Astrocyte of the cerebellum (primary cell): ENCODE measurements at regions not wholly inside any gene's neighbourhood (a gene's known extent, or its start where the extent isn't known, plus 50 kb on each side); places are given as distances from the start of the nearest gene placed in this dataset.

Source experiments
- DNase-seq: peaks from one replicate; pipeline ENCODE4 v3.0.0-alpha.2; 2011; ENCODE audit warnings: low read depth
- H3K4me3 ChIP-seq: 2 replicates; pipeline ENCODE4 v1.5.1; 2011; ENCODE audit warnings: mild to moderate bottlenecking, low read depth, low read length, moderate library complexity
- CTCF ChIP-seq: IDR thresholded peaks from 2 replicates; pipeline ENCODE4 v1.5.1; 2012; ENCODE audit warnings: low read length, low read depth, moderate library complexity, mild to moderate bottlenecking; ENCODE audit errors: missing control alignments
- in situ Hi-C: cut with HindIII; loops from 2 replicates; pipeline ENCODE4 v1.10.0; 2017; ENCODE audit warnings: low sequenced_read_pairs

GRCh38 chr1:184285401-184286087 is 101.3 kb upstream of the C1orf21 start:
- no peak overlapping the region for H3K4me3 ChIP-seq
- TF ChIP-seq CTCF: no peak
- no peak for DNase-seq
- in situ Hi-C loops: no loop called here

GRCh38 chr1:184287001-184287400 is 99.8 kb upstream of the C1orf21 start:
- no peak for DNase-seq
- in situ Hi-C loops: no loop called here
- TF ChIP-seq CTCF: no peak
- H3K4me3 ChIP-seq: no peak overlapping the region

- DNase-seq: no peak
- in situ Hi-C loops: no loop called here
- H3K4me3 ChIP-seq: no peak overlapping the region
- TF ChIP-seq CTCF: no peak
Observed at GRCh38 chr1:184289825-184290550, 96.8 kb upstream of the C1orf21 start.

- no peak for TF ChIP-seq CTCF
- in situ Hi-C loops: no loop called here
- no peak overlapping the region for H3K4me3 ChIP-seq
- no peak for DNase-seq
Observed at GRCh38 chr1:184291701-184292100, 95.1 kb upstream of the C1orf21 start.

GRCh38 chr1:184292101-184292500 is 94.7 kb upstream of the C1orf21 start:
- in situ Hi-C loops: no loop called here
- no peak for DNase-seq
- no peak for TF ChIP-seq CTCF
- no peak overlapping the region for H3K4me3 ChIP-seq

GRCh38 chr1:184294101-184294500 is 92.7 kb upstream of the C1orf21 start:
- H3K4me3 ChIP-seq: no peak overlapping the region
- no peak for DNase-seq
- no peak for TF ChIP-seq CTCF
- in situ Hi-C loops: no loop called here
